Endothelial cell of umbilical vein (primary cell): ENCODE measurements at regions not wholly inside any gene's neighbourhood (a gene's known extent, or its start where the extent isn't known, plus 50 kb on each side); places are given as distances from the start of the nearest gene placed in this dataset.

Experiments used
- BruUV-seq: library from RNA; stranded (reverse); fragments of 400-500 nt; replicated peaks from 2 replicates; lab custom pipeline; 2021; lab: Mats Ljungman, UMichigan
- CTCF ChIA-PET: fragments of 300-600, 350-600 bp; sonication (Branson Sonifier 250); formaldehyde crosslinking; loops from one replicate; lab custom pipeline; 2021; ENCODE audit warnings: antibody characterized with exemption, inconsistent platforms; lab: Charles Lee
- POLR2A ChIA-PET: fragments of 300-600, 350-600 bp; sonication (Branson Sonifier 250); formaldehyde crosslinking; loops from one replicate; lab custom pipeline; 2021; ENCODE audit warnings: antibody characterized with exemption, inconsistent platforms; lab: Charles Lee
- DNase-seq: peaks from one replicate; pipeline ENCODE4 v3.0.0-alpha.2; 2011; ENCODE audit warnings: low read depth, low spot score
- FAIRE-seq: peaks from 2 replicates; lab custom pipeline; 2011; peaks lifted over from hg19 to GRCh38; lab: Jason Lieb, UNC
- H2AFZ ChIP-seq: 2 replicates; pipeline ENCODE4 v1.6.0; 2012; ENCODE audit warnings: low read depth, low read length, control low read depth, inconsistent platforms
- H3K27ac ChIP-seq: 2 replicates; pipeline ENCODE4 v1.5.1; 2011; ENCODE audit warnings: low read depth, mild to moderate bottlenecking, control low read depth, low read length, moderate library complexity; ENCODE audit not compliant: insufficient read depth
- H3K27me3 ChIP-seq, 2 experiments: 2 replicates each; pipeline versions ENCODE4 v1.6.0 to v1.6.1; 2011; ENCODE audit warnings: low read length in 2 of 2, mixed read lengths in 1 of 2; ENCODE audit not compliant: control insufficient read depth in 2 of 2, insufficient read depth in 2 of 2
- H3K36me3 ChIP-seq, 2 experiments: 2 replicates in 1 of 2; 3 replicates in 1 of 2; pipeline ENCODE4 v1.5.1; 2011; ENCODE audit warnings: low read length in 2 of 2, mild to moderate bottlenecking in 1 of 2, moderate library complexity in 1 of 2; ENCODE audit not compliant: control insufficient read depth in 2 of 2, insufficient read depth in 2 of 2; ENCODE audit errors: extremely low read depth in 1 of 2
- H3K4me1 ChIP-seq: 3 replicates; pipeline ENCODE4 v1.5.1; 2011; ENCODE audit warnings: mild to moderate bottlenecking, low read length; ENCODE audit not compliant: control insufficient read depth, insufficient read depth; ENCODE audit errors: extremely low read depth
- H3K4me2 ChIP-seq: 2 replicates; pipeline ENCODE4 v1.6.1; 2011; ENCODE audit warnings: low read length, control low read depth, mixed read lengths; ENCODE audit not compliant: insufficient read depth
- H3K4me3 ChIP-seq, 3 experiments: fragments of 200-600 bp in 1 of 3; sonication (generic), shearing (Covaris generic) in 1 of 3; replicated peaks in 1 of 3; 2 replicates each; pipeline ENCODE4 v1.5.1; 2011 to 2016; ENCODE audit warnings: control low read depth in 3 of 3, low read length in 3 of 3, mild to moderate bottlenecking in 2 of 3, inconsistent platforms in 1 of 3, low read depth in 1 of 3, moderate library complexity in 1 of 3; ENCODE audit not compliant: insufficient read depth in 1 of 3
- H3K79me2 ChIP-seq: 2 replicates; pipeline ENCODE4 v1.6.0; 2012; ENCODE audit warnings: low read length, inconsistent platforms; ENCODE audit not compliant: control insufficient read depth, insufficient read depth
- H3K9ac ChIP-seq: replicated peaks from 2 replicates; pipeline ENCODE3; 2011; ENCODE audit warnings: low read length, control low read depth; ENCODE audit not compliant: insufficient read depth; ENCODE audit errors: extremely low read depth
- H3K9me1 ChIP-seq: replicated peaks from 3 replicates; pipeline ENCODE4 v1.6.0; 2011; ENCODE audit warnings: mild to moderate bottlenecking, low read length; ENCODE audit not compliant: control insufficient read depth, insufficient read depth; ENCODE audit errors: extremely low read depth
- H3K9me3 ChIP-seq: replicated peaks from 2 replicates; pipeline ENCODE4 v1.5.1; 2012; ENCODE audit warnings: low read length, inconsistent platforms; ENCODE audit not compliant: control insufficient read depth, insufficient read depth
- H4K20me1 ChIP-seq: replicated peaks from 2 replicates; pipeline ENCODE3; 2011; ENCODE audit warnings: mild to moderate bottlenecking, low read length; ENCODE audit not compliant: control insufficient read depth, insufficient read depth; ENCODE audit errors: extremely low read depth
- CTCF ChIP-seq, 2 donors: IDR thresholded peaks; 1 replicate in 1 of 2; 2 replicates in 1 of 2; pipeline ENCODE4 v1.5.1; 2011; ENCODE audit warnings: low read length in 2 of 2, mild to moderate bottlenecking in 2 of 2, moderate library complexity in 2 of 2, control low read depth in 1 of 2, inconsistent platforms in 1 of 2, low read depth in 1 of 2; ENCODE audit not compliant: insufficient read depth in 1 of 2; ENCODE audit errors: extremely low read depth in 1 of 2
- EZH2 ChIP-seq: IDR thresholded peaks from 2 replicates; pipeline ENCODE4 v1.6.1; 2012; ENCODE audit warnings: borderline replicate concordance, low read depth, mild to moderate bottlenecking, moderate library complexity, low read length, inconsistent platforms; ENCODE audit not compliant: severe bottlenecking
- FOS ChIP-seq: IDR thresholded peaks from 2 replicates; pipeline ENCODE4 v1.6.1; 2011; ENCODE audit warnings: mild to moderate bottlenecking, low read length, moderate library complexity, borderline replicate concordance; ENCODE audit not compliant: insufficient read depth
- GATA2 ChIP-seq: IDR thresholded peaks from 2 replicates; pipeline ENCODE4 v1.7.0; 2011; ENCODE audit warnings: low read depth, mild to moderate bottlenecking, moderate library complexity, mixed read lengths, low read length; ENCODE audit not compliant: insufficient read length, insufficient read depth
- JUN ChIP-seq: IDR thresholded peaks from 2 replicates; pipeline ENCODE4 v1.6.1; 2011; ENCODE audit warnings: borderline replicate concordance, low read depth; ENCODE audit not compliant: insufficient read length, insufficient read depth
- MAX ChIP-seq: IDR thresholded peaks from 2 replicates; pipeline ENCODE4 v1.6.1; 2011; ENCODE audit not compliant: insufficient read depth, insufficient read length
- MYC ChIP-seq: IDR thresholded peaks from one replicate; pipeline ENCODE4 v1.6.1; 2011; ENCODE audit warnings: mild to moderate bottlenecking, low read depth, low read length
- POLR2A ChIP-seq: IDR thresholded peaks from 2 replicates; pipeline ENCODE4 v1.6.1; 2012; ENCODE audit warnings: low read depth, mild to moderate bottlenecking, control low read depth, low read length
- POLR2AphosphoS5 ChIP-seq: IDR thresholded peaks from 2 replicates; pipeline ENCODE4 v1.6.1; 2012; ENCODE audit warnings: low read depth, mild to moderate bottlenecking, control low read depth, low read length, moderate library complexity; ENCODE audit not compliant: insufficient read depth
- dilution Hi-C: fragments of 300-500 bp; cut with MboI; formaldehyde crosslinking; loops from one replicate; pipeline ENCODE4 v1.15.0; 2019; ENCODE audit warnings: low sequenced_read_pairs; ENCODE audit not compliant: extremely low pct_ligation_motif_present
- intact Hi-C: fragments of 100-400 bp; cut with micrococcal nuclease; formaldehyde crosslinking; loops from one replicate; pipeline ENCODE4 v1.10.0; 2022

- POLR2A ChIA-PET, result no interaction called here
- Histone ChIP-seq H3K4me2 (peak overlapping the region; percentile 43), H3K9me1 (no peaks in the 10 kb centered on the region), H2AFZ (no peak overlapping the region), H3K27ac (no peak overlapping the region), H3K4me1 (peaks cover 13% of the 10 kb centered on the region), H3K79me2 (no peaks in the 10 kb centered on the region), H3K4me3 (no peak overlapping the region), H3K9me3 (no peaks in the 10 kb centered on the region), H3K27me3 (no peaks in the 10 kb centered on the region), H3K36me3 (no peaks in the 10 kb centered on the region), H3K9ac (no peak overlapping the region), H4K20me1 (no peaks in the 10 kb centered on the region)
- dilution Hi-C loops, result no loop called here
- peak; percentile 34 for DNase-seq
- intact Hi-C loops, result loop anchor here (5.0 to 10.0 kb wide), 4 partner anchors 107 to 808 kb away; no protein-coding TSS in a partner anchor
- BruUV-seq, result no TSS peak
- TF ChIP-seq POLR2A (no peak), MAX (no peak), EZH2 (no peak), GATA2 (peak; percentile 34), CTCF (IDR thresholded peaks at IDR 0.05; ENCODE audit: extremely low read depth in 1 of 2, insufficient read depth in 1 of 2, low read depth in 1 of 2, low read length in 2 of 2) (no peak), POLR2AphosphoS5 (no peak), MYC (no peak), FOS (peak; percentile 51), JUN (peak; percentile 22)
- CTCF ChIA-PET, result no interaction called here
- FAIRE-seq, result no peak
Observed at GRCh38 chr2:226475650-226476049, 324.0 kb downstream of the IRS1 start.
